SU-DHL-6 (cell line): ENCODE measurements at regions not wholly inside any gene's neighbourhood (a gene's known extent, or its start where the extent isn't known, plus 50 kb on each side); places are given as distances from the start of the nearest gene placed in this dataset.

ENCODE experiments used
- CTCF ChIP-seq: fragments of 200-600 bp; sonication (generic); IDR thresholded peaks from one replicate; pipeline ENCODE4 v1.5.1; 2017; ENCODE audit warnings: antibody characterized with exemption, mild to moderate bottlenecking, low read length, moderate library complexity; ENCODE audit not compliant: insufficient read depth, poor library complexity, severe bottlenecking
- EZH2phosphoT487 ChIP-seq: fragments of 200-600 bp; sonication (generic), shearing (Covaris generic); conservative IDR thresholded peaks from 2 replicates; pipeline ENCODE4 v1.6.1; 2018; ENCODE audit warnings: mild to moderate bottlenecking, antibody characterized with exemption, low read length, moderate library complexity, mixed read lengths

- no peak for TF ChIP-seq CTCF
- TF ChIP-seq EZH2phosphoT487 = no peak
Observed at GRCh38 chr15:70271422-70272088, 173.8 kb upstream of the TLE3 start.
